ENCODE measurements at regions not wholly inside any gene's neighbourhood (a gene's known extent, or its start where the extent isn't known, plus 50 kb on each side); places are given as distances from the start of the nearest gene placed in this dataset.

GRCh38 chr9:103881419-103881818 lies 212.7 kb upstream of the SMC2 start:
- H3K4me3 ChIP-seq (ENCODE audit: low read depth, low read length): no peak overlapping the region
- no peak for TF ChIP-seq CTCF (IDR thresholded peaks at IDR 0.05; ENCODE audit: insufficient read depth, low read depth, low read length, missing control alignments)
- DNase-seq (ENCODE audit: low read depth): no peak

GRCh38 chr9:103889989-103890388 lies 204.1 kb upstream of the SMC2 start:
- no peak for DNase-seq (ENCODE audit: low read depth)
- TF ChIP-seq CTCF (IDR thresholded peaks at IDR 0.05; ENCODE audit: insufficient read depth, low read depth, low read length, missing control alignments): no peak
- H3K4me3 ChIP-seq (ENCODE audit: low read depth, low read length): no peak overlapping the region

- H3K4me3 ChIP-seq (ENCODE audit: low read depth, low read length): no peak overlapping the region
- no peak for TF ChIP-seq CTCF (IDR thresholded peaks at IDR 0.05; ENCODE audit: insufficient read depth, low read depth, low read length, missing control alignments)
- no peak for DNase-seq (ENCODE audit: low read depth)
Measured at GRCh38 chr9:103894184-103894583, 199.9 kb upstream of the SMC2 start.

- H3K4me3 ChIP-seq (ENCODE audit: low read depth, low read length): no peak overlapping the region
- TF ChIP-seq CTCF (IDR thresholded peaks at IDR 0.05; ENCODE audit: insufficient read depth, low read depth, low read length, missing control alignments): no peak
- DNase-seq (ENCODE audit: low read depth): no peak
Measured at GRCh38 chr9:103898550-103898949, 195.6 kb upstream of the SMC2 start.

- no peak overlapping the region for H3K4me3 ChIP-seq (ENCODE audit: low read depth, low read length)
- no peak for DNase-seq (ENCODE audit: low read depth)
- TF ChIP-seq CTCF (IDR thresholded peaks at IDR 0.05; ENCODE audit: insufficient read depth, low read depth, low read length, missing control alignments): no peak
Measured at GRCh38 chr9:103899866-103900265, 194.2 kb upstream of the SMC2 start.

- no peak for TF ChIP-seq CTCF (IDR thresholded peaks at IDR 0.05; ENCODE audit: insufficient read depth, low read depth, low read length, missing control alignments)
- no peak overlapping the region for H3K4me3 ChIP-seq (ENCODE audit: low read depth, low read length)
- no peak for DNase-seq (ENCODE audit: low read depth)
Measured at GRCh38 chr9:103900466-103900865, 193.6 kb upstream of the SMC2 start.

- DNase-seq (ENCODE audit: low read depth): peak; percentile 30
- TF ChIP-seq CTCF (IDR thresholded peaks at IDR 0.05; ENCODE audit: insufficient read depth, low read depth, low read length, missing control alignments): no peak
- no peak overlapping the region for H3K4me3 ChIP-seq (ENCODE audit: low read depth, low read length)
Measured at GRCh38 chr9:103902263-103902662, 191.8 kb upstream of the SMC2 start.

Measured in GM12865 (cell line).